WTC11 (cell line): ENCODE measurements at regions not wholly inside any gene's neighbourhood (a gene's known extent, or its start where the extent isn't known, plus 50 kb on each side); places are given as distances from the start of the nearest gene placed in this dataset.

ENCODE experiments used
- CREB1 ChIP-seq: sonication (generic); formaldehyde crosslinking; IDR thresholded peaks from 2 replicates; pipeline ENCODE4 v1.8.0; 2023; ENCODE audit warnings: mild to moderate bottlenecking, missing genetic modification reagents
- FOXP1 ChIP-seq: sonication (generic); formaldehyde crosslinking; IDR thresholded peaks from 2 replicates; pipeline ENCODE4 v1.8.0; 2022; ENCODE audit warnings: missing genetic modification reagents, mild to moderate bottlenecking, moderate library complexity, borderline replicate concordance
- KAT7 ChIP-seq: sonication (generic); formaldehyde crosslinking; IDR thresholded peaks from 2 replicates; pipeline ENCODE4 v1.8.1; 2023; ENCODE audit warnings: missing genetic modification reagents, mild to moderate bottlenecking, borderline replicate concordance
- MAX ChIP-seq: sonication (generic); formaldehyde crosslinking; IDR thresholded peaks from 2 replicates; pipeline ENCODE4 v1.8.0; 2022; ENCODE audit warnings: mild to moderate bottlenecking, missing genetic modification reagents
- ZBTB43 ChIP-seq: sonication (generic); formaldehyde crosslinking; IDR thresholded peaks from 2 replicates; pipeline ENCODE4 v1.8.1; 2023; ENCODE audit warnings: mild to moderate bottlenecking, missing genetic modification reagents
- ZNF121 ChIP-seq: sonication (generic); formaldehyde crosslinking; IDR thresholded peaks from 2 replicates; pipeline ENCODE4 v1.8.0; 2023; ENCODE audit warnings: missing genetic modification reagents
- ZNF512 ChIP-seq: sonication (generic); formaldehyde crosslinking; IDR thresholded peaks from 2 replicates; pipeline ENCODE4 v1.8.1; 2022; ENCODE audit warnings: missing genetic modification reagents, borderline replicate concordance
- TF ChIP-seq, protein P1 (sequence below): fragments of 200-600 bp; IDR thresholded peaks from 2 replicates; pipeline ENCODE4 v1.8.0; 2022; ENCODE audit warnings: antibody characterized with exemption
- TF ChIP-seq, protein P2 (sequence below): sonication (generic); formaldehyde crosslinking; IDR thresholded peaks from 2 replicates; pipeline ENCODE4 v1.8.1; 2023; ENCODE audit warnings: mild to moderate bottlenecking, missing genetic modification reagents, borderline replicate concordance

DNA sequence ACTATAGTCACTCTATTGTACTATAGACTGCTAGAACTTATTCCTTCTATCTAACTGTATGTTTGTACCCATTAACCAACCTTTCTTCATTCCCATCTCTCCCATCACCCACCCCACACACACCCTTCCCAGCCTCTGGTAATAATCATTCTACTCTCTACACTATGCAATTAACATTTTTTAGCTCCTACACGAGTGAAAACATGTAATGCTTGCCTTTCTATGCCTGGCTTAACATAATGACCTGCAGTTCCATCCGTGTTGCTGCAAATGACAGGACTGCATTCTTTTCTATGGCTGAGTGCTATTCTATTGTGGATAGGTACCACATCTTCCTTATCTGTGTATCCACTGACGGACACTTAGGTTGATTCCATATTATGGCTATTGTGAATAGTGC is 95.5 kb downstream of the ALDH8A1 start:
- TF ChIP-seq, protein P1, sequence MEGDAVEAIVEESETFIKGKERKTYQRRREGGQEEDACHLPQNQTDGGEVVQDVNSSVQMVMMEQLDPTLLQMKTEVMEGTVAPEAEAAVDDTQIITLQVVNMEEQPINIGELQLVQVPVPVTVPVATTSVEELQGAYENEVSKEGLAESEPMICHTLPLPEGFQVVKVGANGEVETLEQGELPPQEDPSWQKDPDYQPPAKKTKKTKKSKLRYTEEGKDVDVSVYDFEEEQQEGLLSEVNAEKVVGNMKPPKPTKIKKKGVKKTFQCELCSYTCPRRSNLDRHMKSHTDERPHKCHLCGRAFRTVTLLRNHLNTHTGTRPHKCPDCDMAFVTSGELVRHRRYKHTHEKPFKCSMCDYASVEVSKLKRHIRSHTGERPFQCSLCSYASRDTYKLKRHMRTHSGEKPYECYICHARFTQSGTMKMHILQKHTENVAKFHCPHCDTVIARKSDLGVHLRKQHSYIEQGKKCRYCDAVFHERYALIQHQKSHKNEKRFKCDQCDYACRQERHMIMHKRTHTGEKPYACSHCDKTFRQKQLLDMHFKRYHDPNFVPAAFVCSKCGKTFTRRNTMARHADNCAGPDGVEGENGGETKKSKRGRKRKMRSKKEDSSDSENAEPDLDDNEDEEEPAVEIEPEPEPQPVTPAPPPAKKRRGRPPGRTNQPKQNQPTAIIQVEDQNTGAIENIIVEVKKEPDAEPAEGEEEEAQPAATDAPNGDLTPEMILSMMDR: no peak
- TF ChIP-seq FOXP1 (no peak), ZNF121 (CRISPR knock-in tag) (no peak), CREB1 (CRISPR knock-in tag) (no peak), ZBTB43 (CRISPR knock-in tag) (no peak), KAT7 (no peak), MAX (CRISPR knock-in tag) (no peak), ZNF512 (CRISPR knock-in tag) (no peak)
- TF ChIP-seq, protein P2, sequence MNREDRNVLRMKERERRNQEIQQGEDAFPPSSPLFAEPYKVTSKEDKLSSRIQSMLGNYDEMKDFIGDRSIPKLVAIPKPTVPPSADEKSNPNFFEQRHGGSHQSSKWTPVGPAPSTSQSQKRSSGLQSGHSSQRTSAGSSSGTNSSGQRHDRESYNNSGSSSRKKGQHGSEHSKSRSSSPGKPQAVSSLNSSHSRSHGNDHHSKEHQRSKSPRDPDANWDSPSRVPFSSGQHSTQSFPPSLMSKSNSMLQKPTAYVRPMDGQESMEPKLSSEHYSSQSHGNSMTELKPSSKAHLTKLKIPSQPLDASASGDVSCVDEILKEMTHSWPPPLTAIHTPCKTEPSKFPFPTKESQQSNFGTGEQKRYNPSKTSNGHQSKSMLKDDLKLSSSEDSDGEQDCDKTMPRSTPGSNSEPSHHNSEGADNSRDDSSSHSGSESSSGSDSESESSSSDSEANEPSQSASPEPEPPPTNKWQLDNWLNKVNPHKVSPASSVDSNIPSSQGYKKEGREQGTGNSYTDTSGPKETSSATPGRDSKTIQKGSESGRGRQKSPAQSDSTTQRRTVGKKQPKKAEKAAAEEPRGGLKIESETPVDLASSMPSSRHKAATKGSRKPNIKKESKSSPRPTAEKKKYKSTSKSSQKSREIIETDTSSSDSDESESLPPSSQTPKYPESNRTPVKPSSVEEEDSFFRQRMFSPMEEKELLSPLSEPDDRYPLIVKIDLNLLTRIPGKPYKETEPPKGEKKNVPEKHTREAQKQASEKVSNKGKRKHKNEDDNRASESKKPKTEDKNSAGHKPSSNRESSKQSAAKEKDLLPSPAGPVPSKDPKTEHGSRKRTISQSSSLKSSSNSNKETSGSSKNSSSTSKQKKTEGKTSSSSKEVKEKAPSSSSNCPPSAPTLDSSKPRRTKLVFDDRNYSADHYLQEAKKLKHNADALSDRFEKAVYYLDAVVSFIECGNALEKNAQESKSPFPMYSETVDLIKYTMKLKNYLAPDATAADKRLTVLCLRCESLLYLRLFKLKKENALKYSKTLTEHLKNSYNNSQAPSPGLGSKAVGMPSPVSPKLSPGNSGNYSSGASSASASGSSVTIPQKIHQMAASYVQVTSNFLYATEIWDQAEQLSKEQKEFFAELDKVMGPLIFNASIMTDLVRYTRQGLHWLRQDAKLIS (CRISPR knock-in tag): no peak
